Neural progenitor cell (in vitro differentiated cells): ENCODE measurements at regions not wholly inside any gene's neighbourhood (a gene's known extent, or its start where the extent isn't known, plus 50 kb on each side); places are given as distances from the start of the nearest gene placed in this dataset.

Source experiments
- DNase-seq: peaks from one replicate; pipeline ENCODE4 v3.0.0-alpha.2; 2016; ENCODE audit warnings: low spot score
- H2AFZ ChIP-seq: fragments of 200-600 bp; sonication (generic); replicated peaks from 2 replicates; pipeline ENCODE4 v1.6.1; 2016; ENCODE audit warnings: antibody characterized with exemption
- H3F3A ChIP-seq: fragments of 200-600 bp; sonication (generic); 2 replicates; pipeline ENCODE4 v1.6.1; 2016; ENCODE audit warnings: antibody characterized with exemption, low read depth
- H3K27ac ChIP-seq: fragments of 200-600 bp; sonication (generic); 2 replicates; pipeline ENCODE4 v1.5.1; 2016; ENCODE audit warnings: mild to moderate bottlenecking
- H3K27me3 ChIP-seq: fragments of 200-600 bp; sonication (generic); 2 replicates; pipeline ENCODE4 v1.6.1; 2016; ENCODE audit warnings: mild to moderate bottlenecking, moderate library complexity
- H3K36me3 ChIP-seq: fragments of 200-600 bp; sonication (generic); 2 replicates; pipeline ENCODE4 v1.5.1; 2016
- H3K4me1 ChIP-seq: fragments of 200-600 bp; sonication (generic); 2 replicates; pipeline ENCODE4 v1.6.1; 2016; ENCODE audit warnings: mixed run types
- H3K4me2 ChIP-seq: fragments of 200-600 bp; sonication (generic); 2 replicates; pipeline ENCODE4 v1.6.1; 2016
- H3K4me3 ChIP-seq: fragments of 200-600 bp; sonication (generic); 2 replicates; pipeline ENCODE4 v1.5.1; 2016
- H3K79me2 ChIP-seq: fragments of 200-600 bp; sonication (generic); 2 replicates; pipeline ENCODE4 v1.6.1; 2016; ENCODE audit warnings: low read depth
- H3K9ac ChIP-seq: fragments of 200-600 bp; sonication (generic); 2 replicates; pipeline ENCODE4 v1.6.1; 2016
- H3K9me3 ChIP-seq: fragments of 200-600 bp; sonication (generic); 2 replicates; pipeline ENCODE4 v1.5.1; 2016; ENCODE audit warnings: low read depth
- H4K20me1 ChIP-seq: fragments of 200-600 bp; sonication (generic); 2 replicates; pipeline ENCODE4 v1.6.1; 2016; ENCODE audit warnings: low read depth
- H3K27ac Mint-ChIP-seq: 3 replicates; pipeline ENCODE4 v1.8.0; 2021; ENCODE audit warnings: mixed read lengths
- H3K27me3 Mint-ChIP-seq: 2 replicates; pipeline ENCODE4 v1.8.0; 2022; ENCODE audit warnings: low read depth, mild to moderate bottlenecking, inconsistent platforms, moderate library complexity, mixed read lengths; ENCODE audit not compliant: insufficient read depth
- H3K36me3 Mint-ChIP-seq: 3 replicates; pipeline ENCODE4 v1.8.0; 2021; ENCODE audit warnings: mixed read lengths
- H3K4me1 Mint-ChIP-seq: 3 replicates; pipeline ENCODE4 v1.8.0; 2021; ENCODE audit warnings: mixed read lengths
- H3K4me3 Mint-ChIP-seq: 3 replicates; pipeline ENCODE4 v1.8.0; 2021; ENCODE audit warnings: mild to moderate bottlenecking, moderate library complexity, mixed read lengths
- H3K9me3 Mint-ChIP-seq: 3 replicates; pipeline ENCODE4 v1.8.0; 2020; ENCODE audit warnings: mixed read lengths
- EZH2 ChIP-seq: fragments of 200-600 bp; sonication (generic); IDR thresholded peaks from 2 replicates; pipeline ENCODE4 v1.6.1; 2017; ENCODE audit warnings: antibody characterized with exemption, mild to moderate bottlenecking, moderate library complexity
- EZH2phosphoT487 ChIP-seq: fragments of 200-600 bp; sonication (generic); IDR thresholded peaks from 2 replicates; pipeline ENCODE4 v1.6.1; 2017; ENCODE audit warnings: antibody characterized with exemption
- TF ChIP-seq, protein P1 (sequence below): fragments of 200-600 bp; sonication (generic); IDR thresholded peaks from 2 replicates; pipeline ENCODE4 v1.5.1; 2017; ENCODE audit warnings: antibody characterized with exemption, mild to moderate bottlenecking

DNA sequence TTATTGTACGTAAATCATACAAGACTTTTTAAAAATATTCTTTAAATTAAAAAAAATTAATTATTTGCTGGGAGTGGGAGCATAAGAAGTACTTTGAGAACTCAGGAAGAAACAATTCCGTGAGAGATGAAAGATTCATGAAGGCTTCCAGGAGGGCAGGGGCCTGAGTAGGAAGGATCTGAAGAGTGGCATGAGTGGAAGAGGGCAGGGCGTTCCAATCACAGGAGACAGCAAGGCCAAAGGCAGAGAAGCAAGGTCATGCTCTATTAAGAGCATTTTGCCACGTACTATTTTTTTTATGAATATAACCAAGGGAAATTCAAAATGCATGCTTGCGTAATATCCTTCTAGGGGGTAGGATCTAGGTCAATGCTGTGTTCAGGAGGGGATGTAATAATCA, 265.5 kb downstream of the ZNF608 start:
- H3K4me1 Mint-ChIP-seq = peaks cover 7% of the 10 kb centered on the region
- H3K4me3 Mint-ChIP-seq = no peak overlapping the region
- Histone ChIP-seq H3K79me2 (no peaks in the 10 kb centered on the region), H3K9me3 (no peaks in the 10 kb centered on the region), H3K9ac (no peak overlapping the region), H3K36me3 (no peaks in the 10 kb centered on the region), H2AFZ (no peak overlapping the region), H3K4me3 (no peak overlapping the region), H3K27me3 (no peaks in the 10 kb centered on the region), H3F3A (no peaks in the 10 kb centered on the region), H4K20me1 (no peaks in the 10 kb centered on the region), H3K4me2 (no peak overlapping the region), H3K4me1 (peaks cover 25% of the 10 kb centered on the region), H3K27ac (no peak overlapping the region)
- H3K9me3 Mint-ChIP-seq = peaks cover 8% of the 10 kb centered on the region
- no peak for DNase-seq
- no peak for TF ChIP-seq EZH2phosphoT487
- TF ChIP-seq EZH2 = no peak
- TF ChIP-seq, protein P1, sequence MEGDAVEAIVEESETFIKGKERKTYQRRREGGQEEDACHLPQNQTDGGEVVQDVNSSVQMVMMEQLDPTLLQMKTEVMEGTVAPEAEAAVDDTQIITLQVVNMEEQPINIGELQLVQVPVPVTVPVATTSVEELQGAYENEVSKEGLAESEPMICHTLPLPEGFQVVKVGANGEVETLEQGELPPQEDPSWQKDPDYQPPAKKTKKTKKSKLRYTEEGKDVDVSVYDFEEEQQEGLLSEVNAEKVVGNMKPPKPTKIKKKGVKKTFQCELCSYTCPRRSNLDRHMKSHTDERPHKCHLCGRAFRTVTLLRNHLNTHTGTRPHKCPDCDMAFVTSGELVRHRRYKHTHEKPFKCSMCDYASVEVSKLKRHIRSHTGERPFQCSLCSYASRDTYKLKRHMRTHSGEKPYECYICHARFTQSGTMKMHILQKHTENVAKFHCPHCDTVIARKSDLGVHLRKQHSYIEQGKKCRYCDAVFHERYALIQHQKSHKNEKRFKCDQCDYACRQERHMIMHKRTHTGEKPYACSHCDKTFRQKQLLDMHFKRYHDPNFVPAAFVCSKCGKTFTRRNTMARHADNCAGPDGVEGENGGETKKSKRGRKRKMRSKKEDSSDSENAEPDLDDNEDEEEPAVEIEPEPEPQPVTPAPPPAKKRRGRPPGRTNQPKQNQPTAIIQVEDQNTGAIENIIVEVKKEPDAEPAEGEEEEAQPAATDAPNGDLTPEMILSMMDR = no peak
- H3K36me3 Mint-ChIP-seq = no peaks in the 10 kb centered on the region
- no peak overlapping the region for H3K27ac Mint-ChIP-seq
- peaks cover 2% of the 10 kb centered on the region for H3K27me3 Mint-ChIP-seq

GRCh38 chr5:124480022-124480421, 266.4 kb downstream of the ZNF608 start:
- no peaks in the 10 kb centered on the region for H3F3A ChIP-seq
- H3K9ac ChIP-seq = no peak overlapping the region
- H3K36me3 ChIP-seq = no peaks in the 10 kb centered on the region
- H3K27me3 ChIP-seq = no peaks in the 10 kb centered on the region
- no peak overlapping the region for H2AFZ ChIP-seq
- no peaks in the 10 kb centered on the region for H3K79me2 ChIP-seq
- H3K4me2 ChIP-seq = peak overlapping the region; percentile 17
- H3K4me3 ChIP-seq = no peak overlapping the region
- DNase-seq = no peak
- Mint-ChIP-seq H3K36me3 (no peaks in the 10 kb centered on the region), H3K9me3 (peaks cover 5% of the 10 kb centered on the region), H3K4me3 (no peak overlapping the region), H3K27ac (no peak overlapping the region), H3K27me3 (peaks cover 5% of the 10 kb centered on the region), H3K4me1 (peaks cover 9% of the 10 kb centered on the region)
- peaks cover 33% of the 10 kb centered on the region for H3K4me1 ChIP-seq
- no peak overlapping the region for H3K27ac ChIP-seq
- H3K9me3 ChIP-seq = no peaks in the 10 kb centered on the region
- no peaks in the 10 kb centered on the region for H4K20me1 ChIP-seq
- TF ChIP-seq EZH2phosphoT487 (no peak), EZH2 (no peak)
- TF ChIP-seq, protein P1 = no peak

- Histone ChIP-seq H3K9me3 (no peaks in the 10 kb centered on the region), H3F3A (no peaks in the 10 kb centered on the region), H3K4me3 (no peak overlapping the region), H3K36me3 (no peaks in the 10 kb centered on the region), H3K27ac (no peak overlapping the region), H3K4me1 (peaks cover 33% of the 10 kb centered on the region), H3K9ac (no peak overlapping the region), H3K27me3 (no peaks in the 10 kb centered on the region), H3K4me2 (no peak overlapping the region), H3K79me2 (no peaks in the 10 kb centered on the region), H4K20me1 (no peaks in the 10 kb centered on the region), H2AFZ (no peak overlapping the region)
- Mint-ChIP-seq H3K27ac (no peak overlapping the region), H3K9me3 (peaks cover 2% of the 10 kb centered on the region), H3K36me3 (no peaks in the 10 kb centered on the region), H3K27me3 (peaks cover 6% of the 10 kb centered on the region), H3K4me3 (no peak overlapping the region), H3K4me1 (peaks cover 17% of the 10 kb centered on the region)
- DNase-seq = no peak
- TF ChIP-seq, protein P1 = no peak
- TF ChIP-seq EZH2 (no peak), EZH2phosphoT487 (no peak)
Measured at GRCh38 chr5:124478264-124478663, 268.2 kb downstream of the ZNF608 start.

DNA sequence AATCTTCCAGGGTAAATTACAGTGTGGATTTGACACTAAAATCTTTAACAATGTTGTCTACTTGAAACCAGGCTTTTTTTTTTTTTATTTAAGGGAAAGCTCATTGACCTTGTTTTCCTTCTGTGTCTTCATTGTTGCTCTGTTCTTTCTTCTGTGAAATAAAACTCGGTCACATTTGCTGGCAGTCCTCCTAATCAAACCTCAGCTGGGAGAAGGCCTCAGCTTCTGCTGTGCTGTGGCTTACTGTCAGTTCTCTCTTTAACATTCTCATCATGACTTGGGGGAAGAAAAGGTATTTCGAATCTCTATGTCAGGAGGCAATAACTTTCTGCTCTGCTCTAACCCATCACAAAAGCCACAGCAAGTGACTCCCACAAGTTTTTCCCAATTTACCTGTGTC, 268.9 kb downstream of the ZNF608 start:
- H3K4me1 Mint-ChIP-seq = peaks cover 23% of the 10 kb centered on the region
- peak overlapping the region; percentile 76 for H2AFZ ChIP-seq
- TF ChIP-seq EZH2phosphoT487 = no peak
- TF ChIP-seq, protein P1 = no peak
- H3K4me3 ChIP-seq = no peak overlapping the region
- H3K4me2 ChIP-seq = no peak overlapping the region
- H3K9me3 Mint-ChIP-seq = peaks cover 2% of the 10 kb centered on the region
- no peak overlapping the region for H3K4me3 Mint-ChIP-seq
- peaks cover 33% of the 10 kb centered on the region for H3K4me1 ChIP-seq
- H3K27me3 Mint-ChIP-seq = peaks cover 6% of the 10 kb centered on the region
- no peak for DNase-seq
- H3K79me2 ChIP-seq = no peaks in the 10 kb centered on the region
- no peaks in the 10 kb centered on the region for H4K20me1 ChIP-seq
- H3K36me3 ChIP-seq = no peaks in the 10 kb centered on the region
- H3K27ac ChIP-seq = no peak overlapping the region
- H3K36me3 Mint-ChIP-seq = no peaks in the 10 kb centered on the region
- no peaks in the 10 kb centered on the region for H3F3A ChIP-seq
- no peaks in the 10 kb centered on the region for H3K27me3 ChIP-seq
- no peaks in the 10 kb centered on the region for H3K9me3 ChIP-seq
- no peak overlapping the region for H3K27ac Mint-ChIP-seq
- H3K9ac ChIP-seq = no peak overlapping the region
